ACC112 (cell line): ENCODE measurements at regions not wholly inside any gene's neighbourhood (a gene's known extent, or its start where the extent isn't known, plus 50 kb on each side); places are given as distances from the start of the nearest gene placed in this dataset.

Experiments used
- H2AFZ ChIP-seq: fragments of 200-600 bp; sonication (generic); one replicate; pipeline ENCODE4 v1.6.0; 2017; ENCODE audit warnings: antibody characterized with exemption, low read length; ENCODE audit not compliant: unreplicated experiment
- H3K27ac ChIP-seq: fragments of 200-600 bp; sonication (generic); 2 replicates; pipeline ENCODE4 v1.5.1; 2014; ENCODE audit warnings: low read depth, mild to moderate bottlenecking, antibody characterized with exemption, low read length, moderate library complexity
- H3K27me3 ChIP-seq: fragments of 200-600 bp; sonication (generic); 2 replicates; pipeline ENCODE4 v1.6.1; 2014; ENCODE audit warnings: mild to moderate bottlenecking, antibody characterized with exemption, low read length, moderate library complexity, mixed read lengths; ENCODE audit not compliant: insufficient read depth
- H3K36me3 ChIP-seq: fragments of 200-600 bp; sonication (generic); 2 replicates; pipeline ENCODE4 v1.6.1; 2016; ENCODE audit warnings: mild to moderate bottlenecking, antibody characterized with exemption, low read length, moderate library complexity, mixed read lengths; ENCODE audit not compliant: insufficient read depth
- H3K4me1 ChIP-seq: fragments of 200-600 bp; sonication (generic); one replicate; pipeline ENCODE4 v1.6.1; 2016; ENCODE audit warnings: low read length, mixed read lengths; ENCODE audit not compliant: insufficient read depth, unreplicated experiment, control insufficient read depth
- H3K4me3 ChIP-seq: fragments of 200-600 bp; sonication (generic); 2 replicates; pipeline ENCODE4 v1.5.1; 2014; ENCODE audit warnings: mild to moderate bottlenecking, low read depth, low read length
- H3K79me2 ChIP-seq: fragments of 200-600 bp; sonication (generic); one replicate; pipeline ENCODE4 v1.6.0; 2016; ENCODE audit warnings: low read length; ENCODE audit not compliant: control insufficient read depth, unreplicated experiment, insufficient read depth

DNA sequence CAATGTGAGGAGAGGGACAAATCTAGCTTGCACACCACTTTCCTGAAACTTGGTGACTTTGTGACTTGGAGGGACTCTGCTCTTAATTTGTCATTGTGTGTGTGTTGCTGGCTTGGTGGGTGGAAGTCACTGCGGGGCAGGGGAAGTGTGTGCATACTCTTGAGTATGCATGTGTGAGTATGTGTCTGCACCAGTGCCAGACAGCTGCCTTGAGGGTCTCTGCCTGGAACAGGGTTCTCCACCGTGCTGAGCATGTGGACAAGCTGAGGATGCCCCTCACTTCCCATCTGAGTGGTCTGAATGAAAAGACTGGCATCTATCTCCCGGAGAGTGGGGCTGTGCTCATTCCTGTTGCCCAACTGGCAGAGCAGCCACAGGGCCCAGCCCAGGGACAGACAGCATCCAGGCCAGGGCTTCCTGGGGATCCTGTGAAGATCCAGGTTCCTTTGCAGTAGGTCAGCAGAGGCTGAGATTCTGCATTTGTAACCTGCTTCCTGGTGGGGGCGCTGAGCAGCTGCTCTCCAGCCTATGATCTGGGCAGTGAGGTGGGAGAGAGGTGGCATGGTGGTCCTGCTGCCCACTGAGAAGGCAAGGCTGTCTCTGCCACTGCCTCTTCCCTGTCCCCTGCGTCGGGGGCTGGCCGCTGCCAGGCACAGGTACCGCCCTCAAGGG is 138.9 kb upstream of the HAAO start:
- Histone ChIP-seq H3K4me1 (peaks cover 22% of the 10 kb centered on the region), H2AFZ (no peak overlapping the region), H3K79me2 (no peaks in the 10 kb centered on the region)

GRCh38 chr2:42930025-42930581 is 137.7 kb upstream of the HAAO start:
- H2AFZ ChIP-seq: peak overlapping the region; percentile 57
- peak overlapping the region; percentile 24; the same call in 1 of the 2 replicates for H3K4me3 ChIP-seq
- no peaks in the 10 kb centered on the region for H3K79me2 ChIP-seq
- no peaks in the 10 kb centered on the region for H3K27me3 ChIP-seq
- H3K27ac ChIP-seq: peak overlapping the region; percentile 84
- no peaks in the 10 kb centered on the region for H3K36me3 ChIP-seq
- H3K4me1 ChIP-seq: peaks cover 29% of the 10 kb centered on the region

More for the DNA sequence above, 138.9 kb upstream of the HAAO start:
- Histone ChIP-seq H3K4me3 (no peak overlapping the region), H3K36me3 (no peaks in the 10 kb centered on the region), H3K27ac (no peak overlapping the region), H3K27me3 (no peaks in the 10 kb centered on the region)

DNA sequence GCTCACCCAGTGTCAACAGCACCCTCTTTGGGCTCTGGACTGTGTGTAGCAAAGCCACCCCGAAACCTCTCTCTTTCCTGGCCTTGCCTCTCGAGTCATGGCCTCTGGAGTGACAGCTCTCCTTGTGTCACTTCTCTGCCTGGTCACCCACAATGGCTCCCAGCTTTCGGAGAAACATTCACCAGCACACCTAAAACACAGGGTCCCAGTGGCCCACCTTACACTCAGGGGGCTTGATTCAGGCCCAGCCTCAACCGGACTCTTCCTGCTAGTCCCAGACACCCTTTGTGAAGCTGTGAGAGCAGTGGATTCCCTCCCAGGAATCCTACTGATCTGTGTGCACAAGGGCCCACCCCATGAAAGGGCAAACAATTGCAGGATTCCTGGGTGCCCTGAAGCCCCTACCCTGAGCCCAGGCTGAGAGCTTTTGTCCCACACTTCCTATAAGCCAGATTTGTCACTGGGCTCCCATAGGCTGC is 137.2 kb upstream of the HAAO start:
- Histone ChIP-seq H3K4me3 (no peak overlapping the region), H3K27me3 (no peaks in the 10 kb centered on the region), H3K4me1 (peaks cover 34% of the 10 kb centered on the region), H2AFZ (peak overlapping the region; percentile 57), H3K27ac (peak overlapping the region; percentile 84), H3K36me3 (no peaks in the 10 kb centered on the region), H3K79me2 (no peaks in the 10 kb centered on the region)

GRCh38 chr2:42928692-42929545 is 136.5 kb upstream of the HAAO start:
- no peak overlapping the region for H3K4me3 ChIP-seq
- H3K4me1 ChIP-seq: peaks cover 41% of the 10 kb centered on the region
- no peaks in the 10 kb centered on the region for H3K36me3 ChIP-seq
- no peaks in the 10 kb centered on the region for H3K27me3 ChIP-seq
- peak overlapping the region; percentile 84 for H3K27ac ChIP-seq
- H2AFZ ChIP-seq: no peak overlapping the region
- H3K79me2 ChIP-seq: no peaks in the 10 kb centered on the region

DNA sequence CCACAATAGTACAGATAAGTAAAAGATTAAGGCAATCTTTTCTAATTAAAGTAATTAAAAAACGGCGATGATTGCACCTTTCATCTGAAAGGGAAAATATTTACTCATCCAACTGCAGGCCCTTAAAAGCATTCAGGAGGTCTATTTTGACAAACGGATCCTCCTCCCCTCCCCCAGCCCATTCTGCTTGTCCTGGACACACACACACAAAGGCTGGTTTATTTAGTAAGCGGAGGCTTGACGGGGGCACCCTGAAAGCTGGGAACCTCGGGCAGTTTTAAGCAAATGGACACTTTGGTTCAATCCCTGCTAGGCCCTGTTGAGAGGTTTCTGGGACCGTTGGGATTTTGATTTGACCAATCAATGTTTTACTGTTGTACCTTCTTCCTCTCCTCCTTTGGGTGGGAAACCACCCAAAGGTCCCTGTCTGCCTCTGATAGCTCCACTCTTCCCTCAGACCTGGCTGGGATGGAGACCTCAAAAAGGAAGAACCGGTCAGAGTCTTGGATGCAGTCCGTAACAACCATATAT is 135.8 kb upstream of the HAAO start:
- Histone ChIP-seq H3K4me3 (no peak overlapping the region), H3K4me1 (peaks cover 48% of the 10 kb centered on the region), H2AFZ (no peak overlapping the region), H3K79me2 (no peaks in the 10 kb centered on the region), H3K36me3 (no peaks in the 10 kb centered on the region), H3K27ac (no peak overlapping the region), H3K27me3 (no peaks in the 10 kb centered on the region)

DNA sequence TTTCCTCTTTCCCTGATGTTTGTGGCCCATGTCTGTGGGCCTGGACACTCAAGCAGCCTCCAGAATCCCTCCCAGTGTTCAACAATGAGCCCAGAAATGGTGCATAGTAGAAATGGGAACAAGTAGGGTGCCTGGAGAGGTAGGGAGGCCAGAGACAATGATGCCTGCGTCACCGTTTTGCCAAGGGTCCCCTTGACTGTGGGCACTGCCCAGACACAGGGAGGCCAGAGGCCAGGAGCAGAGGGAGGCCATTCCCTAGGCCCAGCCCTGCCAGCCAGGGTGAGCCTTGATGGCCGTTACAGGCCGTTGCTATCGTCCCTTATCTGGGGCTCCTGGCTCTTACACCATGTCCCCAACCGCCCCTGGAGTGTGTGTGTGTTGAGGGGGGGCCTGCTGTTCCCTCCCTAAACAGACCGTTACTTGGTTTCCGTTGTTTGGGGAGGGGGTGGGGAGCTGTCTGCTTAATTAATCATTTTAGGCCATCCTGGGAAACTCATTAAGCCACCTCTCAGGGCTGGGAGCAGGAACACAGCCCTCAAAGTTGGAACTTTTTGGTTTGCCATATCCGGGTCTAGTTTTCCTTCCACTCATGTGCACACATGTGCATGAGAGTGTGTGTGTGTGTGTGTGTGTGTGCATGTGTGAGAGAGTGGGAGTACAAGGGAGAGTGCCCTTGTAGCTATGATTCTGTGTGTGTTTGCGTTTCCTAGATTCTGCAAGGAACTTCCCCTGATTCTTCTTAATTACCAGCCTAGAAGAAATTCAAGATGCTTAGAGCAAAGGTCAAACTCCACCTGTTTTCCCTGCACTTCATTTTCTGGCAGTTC is 135.2 kb upstream of the HAAO start:
- H2AFZ ChIP-seq: no peak overlapping the region
- no peaks in the 10 kb centered on the region for H3K79me2 ChIP-seq
- no peak overlapping the region for H3K27ac ChIP-seq
- no peak overlapping the region for H3K4me3 ChIP-seq
- peaks cover 54% of the 10 kb centered on the region for H3K4me1 ChIP-seq
- H3K27me3 ChIP-seq: no peaks in the 10 kb centered on the region
- no peaks in the 10 kb centered on the region for H3K36me3 ChIP-seq

DNA sequence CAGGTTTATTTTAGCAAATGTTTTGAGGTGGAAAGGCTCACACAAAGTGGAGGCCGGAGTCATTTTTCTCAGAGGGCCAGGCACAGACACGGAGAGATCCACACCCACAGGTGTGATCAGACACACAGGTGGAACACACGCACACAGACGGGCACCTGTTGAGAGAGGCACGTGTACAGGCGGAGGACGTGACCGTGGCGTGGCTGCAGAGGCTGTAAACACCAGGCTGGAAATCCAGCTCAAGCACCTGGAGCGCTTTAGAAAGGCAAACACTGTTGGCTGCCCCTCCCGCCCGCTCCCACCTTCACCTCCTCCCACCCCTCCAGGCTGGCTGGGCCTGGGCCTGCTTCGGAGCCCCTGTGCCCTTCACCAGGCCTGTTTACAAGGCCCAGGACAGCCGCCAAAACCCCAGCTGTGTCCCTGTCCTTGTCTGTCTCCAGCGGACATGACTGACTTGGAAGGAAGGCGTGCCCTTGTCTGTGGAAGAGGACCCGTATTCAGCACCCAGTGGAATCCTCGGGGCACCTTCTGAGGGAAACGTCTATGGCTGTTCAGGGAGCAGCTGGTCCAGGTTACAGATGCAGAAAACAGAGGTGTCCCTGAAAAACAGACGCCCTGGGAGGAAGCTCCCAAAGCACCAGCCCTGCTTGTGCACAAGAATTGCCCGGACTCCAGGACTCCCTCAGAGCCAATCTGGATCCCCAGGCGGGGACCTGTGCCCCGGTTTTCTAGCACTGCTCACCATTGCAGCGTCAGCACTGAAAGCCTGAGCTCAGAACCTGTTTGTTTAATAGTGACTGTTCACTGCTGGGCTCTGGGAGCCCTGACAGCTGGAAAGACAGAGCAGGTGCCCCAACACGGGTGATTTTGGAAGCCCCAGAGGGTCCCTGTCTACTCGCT is 134.3 kb upstream of the HAAO start:
- Histone ChIP-seq H3K27me3 (no peaks in the 10 kb centered on the region), H3K4me3 (no peak overlapping the region), H3K36me3 (no peaks in the 10 kb centered on the region), H2AFZ (no peak overlapping the region), H3K4me1 (peaks cover 63% of the 10 kb centered on the region), H3K27ac (peak overlapping the region; percentile 99), H3K79me2 (no peaks in the 10 kb centered on the region)

DNA sequence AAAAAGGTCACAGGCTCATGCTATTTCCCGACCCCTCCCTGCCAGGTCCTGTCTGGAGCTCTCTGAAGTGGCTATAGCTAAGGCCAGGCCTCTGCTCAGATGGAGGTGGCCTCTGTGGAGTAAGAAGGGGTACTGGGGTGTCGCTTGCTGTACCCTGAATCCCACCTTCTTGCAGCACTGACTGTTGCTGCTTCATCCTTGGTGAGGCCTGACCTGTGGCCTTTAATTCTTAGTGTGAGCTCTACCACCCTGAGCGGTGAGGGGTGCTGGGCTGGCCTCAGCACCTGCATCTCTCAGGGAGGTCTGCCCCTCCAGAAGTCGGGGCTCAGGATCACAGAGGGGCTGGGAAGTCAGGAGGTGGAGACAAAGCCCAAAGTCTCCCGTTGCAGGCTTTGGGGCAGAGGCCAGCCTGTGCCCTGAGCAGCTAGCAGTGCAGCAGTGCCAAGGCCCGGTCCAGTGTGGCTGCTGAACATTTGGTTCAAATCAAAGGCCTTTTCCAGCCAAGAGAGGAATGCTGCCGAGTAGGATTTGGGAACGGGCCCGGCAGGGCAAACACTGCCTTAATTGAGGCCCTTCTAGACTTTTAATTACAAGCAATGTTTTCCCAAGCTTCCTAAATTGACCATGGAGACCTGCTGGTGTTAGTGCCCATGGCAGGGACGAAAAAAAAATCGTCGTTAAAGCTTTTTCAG is 133.5 kb upstream of the HAAO start:
- Histone ChIP-seq H3K4me3 (no peak overlapping the region; the same call in 1 of the 2 replicates), H3K79me2 (no peaks in the 10 kb centered on the region), H2AFZ (no peak overlapping the region), H3K27ac (peak overlapping the region; percentile 99), H3K36me3 (no peaks in the 10 kb centered on the region), H3K4me1 (peaks cover 63% of the 10 kb centered on the region), H3K27me3 (no peaks in the 10 kb centered on the region)

DNA sequence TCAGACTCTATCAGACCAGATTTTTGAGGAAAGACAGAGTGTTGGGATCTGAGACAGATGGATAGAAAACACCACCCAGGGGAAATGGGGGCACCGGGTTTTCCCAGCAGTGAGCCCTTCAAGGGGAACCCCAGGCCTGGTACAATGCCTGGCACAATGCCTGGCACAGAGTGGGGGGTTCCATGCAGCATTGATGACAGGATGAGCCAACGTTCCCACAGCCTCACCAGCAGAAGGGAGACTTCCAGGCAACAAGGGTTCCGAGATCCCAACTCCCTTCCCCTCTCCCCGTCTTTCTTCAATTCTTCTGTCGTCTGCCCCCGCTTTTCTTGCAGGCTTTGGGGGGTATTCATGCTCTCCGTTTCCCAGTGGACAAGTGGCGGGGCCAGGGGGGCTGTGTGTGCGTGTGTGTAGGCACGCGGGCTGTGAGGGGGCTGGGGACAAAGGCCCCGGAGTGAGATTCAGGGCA is 132.1 kb upstream of the HAAO start:
- peak overlapping the region; percentile 80 for H2AFZ ChIP-seq
- H3K27ac ChIP-seq: peak overlapping the region; percentile 99
- no peaks in the 10 kb centered on the region for H3K27me3 ChIP-seq
- peak overlapping the region; percentile 56 for H3K4me3 ChIP-seq
- H3K36me3 ChIP-seq: no peaks in the 10 kb centered on the region
- no peaks in the 10 kb centered on the region for H3K79me2 ChIP-seq
- H3K4me1 ChIP-seq: peaks cover 52% of the 10 kb centered on the region
